BJ (cell line): ENCODE measurements at regions not wholly inside any gene's neighbourhood (a gene's known extent, or its start where the extent isn't known, plus 50 kb on each side); places are given as distances from the start of the nearest gene placed in this dataset.

ENCODE experiments used
- CTCF ChIA-PET: fragments of 350-600 bp; formaldehyde crosslinking; extraction: SDS; loops from one replicate; lab custom pipeline; 2021; ENCODE audit warnings: antibody characterized with exemption, inconsistent platforms; lab: Yijun Ruan, JAX
- POLR2A ChIA-PET: fragments of 300-600 bp; sonication (Branson Sonifier 250); formaldehyde crosslinking; extraction: SDS; loops from one replicate; lab custom pipeline; 2021; ENCODE audit warnings: antibody characterized with exemption; lab: Charles Lee
- DNase-seq: peaks from one replicate; pipeline ENCODE4 v3.0.0-alpha.2; 2011; ENCODE audit warnings: low read depth
- H3K27me3 ChIP-seq: 2 replicates; pipeline ENCODE4 v1.6.0; 2011; ENCODE audit warnings: low read length; ENCODE audit not compliant: control insufficient read depth, insufficient read depth
- H3K36me3 ChIP-seq: 2 replicates; pipeline ENCODE4 v1.5.1; 2011; ENCODE audit warnings: low read length; ENCODE audit not compliant: control insufficient read depth, insufficient read depth
- H3K4me3 ChIP-seq: 2 replicates; pipeline ENCODE4 v1.5.1; 2011; ENCODE audit warnings: low read depth, mild to moderate bottlenecking, control low read depth, low read length
- TF ChIP-seq, protein P1 (sequence below): IDR thresholded peaks from 2 replicates; pipeline ENCODE4 v1.5.1; 2011; ENCODE audit warnings: low read depth, mild to moderate bottlenecking, control low read depth, inconsistent platforms, low read length, moderate library complexity; ENCODE audit not compliant: insufficient read depth

DNA sequence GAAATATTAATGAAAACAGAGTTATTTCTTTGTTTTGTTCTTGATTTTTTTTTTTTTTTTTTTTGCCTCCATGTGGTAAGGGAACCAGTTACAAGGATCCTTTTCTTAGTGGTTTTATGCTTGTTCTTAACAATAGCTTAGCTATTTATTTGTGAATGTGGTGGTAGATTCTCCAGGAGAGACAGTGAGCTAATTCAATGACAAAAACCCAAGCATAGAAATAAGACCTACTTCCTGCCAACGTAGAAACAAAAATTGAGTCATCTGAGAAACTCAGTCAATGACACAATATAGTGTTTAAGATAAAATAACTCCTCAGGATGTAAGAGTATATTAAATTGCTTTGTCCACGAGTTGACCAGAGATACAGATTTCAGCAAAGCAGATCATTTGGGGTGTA, 863.8 kb upstream of the PABPC4L start:
- no peak for DNase-seq
- H3K4me3 ChIP-seq, result no peak overlapping the region
- ChIA-PET CTCF (no interaction called here), POLR2A (no interaction called here)
- TF ChIP-seq, protein P1, sequence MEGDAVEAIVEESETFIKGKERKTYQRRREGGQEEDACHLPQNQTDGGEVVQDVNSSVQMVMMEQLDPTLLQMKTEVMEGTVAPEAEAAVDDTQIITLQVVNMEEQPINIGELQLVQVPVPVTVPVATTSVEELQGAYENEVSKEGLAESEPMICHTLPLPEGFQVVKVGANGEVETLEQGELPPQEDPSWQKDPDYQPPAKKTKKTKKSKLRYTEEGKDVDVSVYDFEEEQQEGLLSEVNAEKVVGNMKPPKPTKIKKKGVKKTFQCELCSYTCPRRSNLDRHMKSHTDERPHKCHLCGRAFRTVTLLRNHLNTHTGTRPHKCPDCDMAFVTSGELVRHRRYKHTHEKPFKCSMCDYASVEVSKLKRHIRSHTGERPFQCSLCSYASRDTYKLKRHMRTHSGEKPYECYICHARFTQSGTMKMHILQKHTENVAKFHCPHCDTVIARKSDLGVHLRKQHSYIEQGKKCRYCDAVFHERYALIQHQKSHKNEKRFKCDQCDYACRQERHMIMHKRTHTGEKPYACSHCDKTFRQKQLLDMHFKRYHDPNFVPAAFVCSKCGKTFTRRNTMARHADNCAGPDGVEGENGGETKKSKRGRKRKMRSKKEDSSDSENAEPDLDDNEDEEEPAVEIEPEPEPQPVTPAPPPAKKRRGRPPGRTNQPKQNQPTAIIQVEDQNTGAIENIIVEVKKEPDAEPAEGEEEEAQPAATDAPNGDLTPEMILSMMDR, result no peak
- H3K36me3 ChIP-seq, result no peaks in the 10 kb centered on the region
- H3K27me3 ChIP-seq, result no peaks in the 10 kb centered on the region

DNA sequence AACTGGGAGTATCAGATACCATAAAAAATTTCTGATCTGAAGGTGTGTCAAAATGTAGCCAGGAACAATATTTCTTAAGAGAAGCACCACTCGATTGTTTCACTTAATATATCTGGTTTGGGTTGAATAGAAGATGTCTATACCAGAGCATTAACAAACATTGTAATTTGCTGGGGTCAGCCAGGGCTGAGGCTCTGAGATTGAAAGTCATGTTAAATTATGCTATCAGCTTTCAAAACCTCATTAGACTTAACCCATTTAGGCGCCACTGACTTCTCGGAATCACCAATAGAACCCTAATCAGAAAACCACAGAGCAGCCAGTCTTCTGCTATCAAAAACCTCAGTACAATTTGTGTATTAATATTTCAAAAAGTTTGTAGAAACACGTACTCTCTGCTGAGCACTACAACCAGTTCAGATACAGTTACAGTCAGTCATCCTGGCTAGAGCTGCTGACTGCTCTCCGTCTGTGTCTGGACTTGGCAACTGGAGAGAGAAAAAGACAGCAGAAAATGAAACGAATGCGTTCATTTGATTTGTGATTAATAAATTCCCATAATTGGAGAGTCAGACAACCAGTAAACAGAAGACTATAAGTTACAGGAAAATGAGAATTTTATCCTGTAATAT, 848.6 kb upstream of the PABPC4L start:
- no peak overlapping the region for H3K4me3 ChIP-seq
- no peak for DNase-seq
- TF ChIP-seq, protein P1, result no peak
- H3K36me3 ChIP-seq, result no peaks in the 10 kb centered on the region
- no peaks in the 10 kb centered on the region for H3K27me3 ChIP-seq
- POLR2A ChIA-PET, result no interaction called here
- CTCF ChIA-PET, result no interaction called here

DNA sequence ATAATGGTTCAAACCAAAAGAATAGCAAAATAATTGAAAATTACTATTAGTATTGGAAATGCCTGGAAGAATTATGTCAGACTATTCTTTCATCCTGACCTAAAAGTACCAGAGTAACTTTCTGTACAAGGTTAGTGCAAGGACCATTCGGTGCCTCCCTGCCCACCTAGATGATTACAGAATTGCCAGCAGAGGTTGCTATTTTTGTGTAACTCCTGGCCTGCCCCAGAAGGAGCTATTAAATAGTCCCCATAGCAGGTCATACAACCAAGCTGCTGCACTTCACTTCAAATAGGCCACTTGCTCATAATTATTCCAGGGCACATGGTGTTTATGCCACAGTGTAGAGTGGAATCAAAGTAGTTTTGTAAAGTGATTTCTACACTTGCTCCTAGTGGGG, 831.1 kb upstream of the PABPC4L start:
- no peaks in the 10 kb centered on the region for H3K27me3 ChIP-seq
- ChIA-PET POLR2A (no interaction called here), CTCF (no interaction called here)
- TF ChIP-seq, protein P1, result no peak
- DNase-seq, result no peak
- H3K4me3 ChIP-seq, result no peak overlapping the region
- no peaks in the 10 kb centered on the region for H3K36me3 ChIP-seq

DNA sequence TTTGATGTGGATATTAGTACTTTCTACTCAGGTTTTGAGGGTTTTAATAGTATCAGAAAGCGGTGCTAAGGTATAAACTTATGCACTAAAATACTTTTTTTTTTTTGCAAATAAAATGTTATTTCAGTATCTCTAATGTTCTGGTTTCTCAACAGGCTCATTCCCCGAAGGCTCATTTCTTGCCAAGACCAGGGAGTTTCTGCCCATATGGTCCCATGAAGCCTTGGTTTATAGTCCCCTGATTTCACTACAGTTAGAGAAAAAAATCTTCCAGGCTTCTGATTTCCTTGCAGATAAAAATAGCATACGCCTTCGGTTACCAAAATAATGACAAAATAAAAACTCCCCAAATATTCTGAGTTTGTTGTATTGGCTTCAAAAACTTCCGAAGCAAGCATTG, 814.2 kb upstream of the PABPC4L start:
- DNase-seq, result no peak
- TF ChIP-seq, protein P1, result no peak
- H3K36me3 ChIP-seq, result no peaks in the 10 kb centered on the region
- CTCF ChIA-PET, result no interaction called here
- no peaks in the 10 kb centered on the region for H3K27me3 ChIP-seq
- no peak overlapping the region for H3K4me3 ChIP-seq
- POLR2A ChIA-PET, result no interaction called here

DNA sequence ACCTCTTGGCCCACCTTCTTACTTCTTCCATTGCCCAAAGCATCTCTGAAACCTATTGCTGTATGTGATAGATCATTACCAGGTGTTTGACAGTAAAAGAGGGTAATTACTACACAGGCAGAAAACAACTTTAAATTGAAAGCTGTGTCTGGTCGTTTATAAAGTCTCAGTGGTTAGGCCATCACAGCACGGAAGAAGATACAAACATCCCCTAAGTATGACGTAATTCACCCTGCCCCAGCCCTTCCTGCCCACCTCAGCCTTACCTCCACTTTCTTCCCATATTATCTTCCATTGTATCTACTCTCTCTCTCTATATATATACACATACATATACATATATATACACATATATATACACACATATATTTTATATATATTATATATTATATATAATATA, 805.8 kb upstream of the PABPC4L start:
- Histone ChIP-seq H3K36me3 (no peaks in the 10 kb centered on the region), H3K27me3 (no peaks in the 10 kb centered on the region), H3K4me3 (no peak overlapping the region)
- no peak for DNase-seq
- TF ChIP-seq, protein P1, result no peak
- CTCF ChIA-PET, result no interaction called here
- POLR2A ChIA-PET, result no interaction called here
